Head of caudate nucleus (tissue), 42 donors: ENCODE measurements at regions not wholly inside any gene's neighbourhood (a gene's known extent, or its start where the extent isn't known, plus 50 kb on each side); places are given as distances from the start of the nearest gene placed in this dataset.
"Not testable (repeated sequence)": the region's sequence is repeated elsewhere in the genome, so short reads cannot be mapped to it uniquely, and the experiment has no call there.

Source experiments
- DNase-seq, 42 donors: peaks; one replicate each; pipeline versions ENCODE4 v3.0.0 to v3.0.0-alpha.2; 2020 to 2021; ENCODE audit warnings: mixed read lengths in 7 of 42
- intact Hi-C: fragments of 100-400 bp; cut with DNase I; formaldehyde crosslinking; loops from one replicate; pipeline ENCODE4 v1.15.0; 2022

DNA sequence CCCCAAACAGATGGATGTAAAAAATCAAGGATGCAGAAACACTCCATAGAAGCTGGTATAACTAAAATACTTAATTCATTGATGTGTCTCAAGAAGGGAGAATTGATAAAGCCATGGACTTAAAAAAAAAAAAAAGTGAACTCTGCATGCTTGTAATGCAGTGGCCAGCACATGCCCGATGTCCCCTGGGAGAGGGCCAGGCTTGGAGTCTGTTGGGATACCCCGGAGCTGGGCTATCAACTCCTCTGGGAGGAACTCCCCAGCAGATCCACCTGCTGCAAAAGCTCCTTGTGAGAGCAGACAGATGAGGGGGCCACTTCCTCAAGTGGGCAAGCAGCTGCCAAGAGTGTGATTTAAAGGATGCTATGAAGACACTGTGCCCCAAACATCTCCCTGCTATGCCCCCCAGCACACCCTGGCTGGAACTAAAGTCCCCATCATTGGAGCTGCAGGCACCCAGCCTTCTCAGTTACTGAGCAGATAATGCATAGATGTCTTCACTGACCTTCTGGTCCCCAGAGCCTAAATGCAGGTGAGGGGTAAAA, 311.5 kb upstream of the ID2 start:
- peak in 1 of 42 donors; percentile 28 for DNase-seq
- intact Hi-C loops, result no loop called here

GRCh38 chr2:8371653-8372052, 310.2 kb upstream of the ID2 start:
- DNase-seq, result no peak
- intact Hi-C loops, result no loop called here

GRCh38 chr2:8374782-8375181, 307.1 kb upstream of the ID2 start:
- no peak for DNase-seq
- intact Hi-C loops, result no loop called here

GRCh38 chr2:8376603-8377410, 305.0 kb upstream of the ID2 start:
- intact Hi-C loops, result no loop called here

GRCh38 chr2:8378016-8378810, 303.6 kb upstream of the ID2 start:
- peak in 1 of 42 donors; percentile 20 for DNase-seq
- intact Hi-C loops, result no loop called here

More at GRCh38 chr2:8376603-8377410, 305.0 kb upstream of the ID2 start:
- DNase-seq, result no peak

DNA sequence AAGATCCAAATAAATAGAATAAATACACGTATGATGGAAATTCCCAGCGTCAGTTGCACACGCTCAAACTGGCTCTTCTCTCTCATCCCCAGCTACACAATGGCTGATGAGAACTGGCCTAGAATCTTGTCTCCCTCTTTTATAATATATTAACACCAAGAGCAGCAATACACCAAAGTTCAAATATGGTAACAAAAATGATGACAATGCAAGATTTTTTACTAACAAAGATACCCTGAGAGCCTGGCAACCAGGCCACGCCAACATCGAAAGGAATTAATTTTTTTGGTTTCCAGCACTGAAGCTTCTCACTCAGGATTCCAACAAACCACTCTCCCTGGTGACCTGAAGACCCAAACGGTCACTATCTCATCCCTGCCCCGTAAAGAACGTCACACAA, 302.7 kb upstream of the ID2 start:
- DNase-seq, result no peak
- intact Hi-C loops, result no loop called here

DNA sequence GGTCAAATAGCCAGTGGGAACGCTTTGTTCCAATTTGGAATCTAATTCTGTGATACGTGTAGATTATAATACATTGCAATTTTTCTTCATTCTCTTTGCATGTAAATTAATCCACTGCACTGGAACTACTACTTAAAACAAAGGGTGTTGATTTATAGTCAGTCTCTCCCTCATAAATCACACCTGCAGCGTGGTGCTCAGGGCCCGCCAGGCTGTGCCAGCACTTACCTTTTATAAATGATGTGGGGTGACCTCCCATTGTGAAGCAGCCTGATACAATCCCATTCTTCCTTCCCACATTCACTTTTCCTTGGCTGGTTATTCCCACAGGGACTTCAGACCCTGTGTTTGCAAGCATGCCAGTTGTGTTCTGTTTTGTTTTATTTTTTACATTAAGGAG, 302.3 kb upstream of the ID2 start:
- no peak for DNase-seq
- intact Hi-C loops, result no loop called here

- intact Hi-C loops, result no loop called here
- DNase-seq, result peak in 4 of 42 donors; percentile 9 to 21 (median 12)
These were observed 301.8 kb upstream of the ID2 start for GRCh38 chr2:8380026-8380425.

DNA sequence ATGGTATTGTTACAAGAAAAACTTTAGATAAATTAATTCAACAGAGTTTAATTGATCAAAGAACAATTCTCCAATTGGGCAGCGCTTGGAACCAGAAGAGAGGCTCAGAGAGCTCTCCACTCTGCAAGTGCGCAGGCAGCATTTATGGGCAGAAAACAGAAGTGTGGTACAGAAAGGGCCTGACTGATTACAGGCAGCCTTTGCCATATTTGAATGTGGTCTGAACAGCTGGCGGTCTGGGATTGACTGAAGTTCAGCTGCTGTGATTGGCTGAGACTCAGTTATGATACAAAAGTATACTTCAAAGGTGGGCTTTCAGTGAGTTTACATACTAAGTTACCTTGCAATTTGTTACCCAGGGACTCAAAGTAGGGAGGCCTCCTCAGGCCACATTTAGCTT, 301.3 kb upstream of the ID2 start:
- DNase-seq, result no peak
- intact Hi-C loops, result no loop called here

GRCh38 chr2:8382485-8382884, 299.4 kb upstream of the ID2 start:
- intact Hi-C loops, result no loop called here
- no peak for DNase-seq

DNA sequence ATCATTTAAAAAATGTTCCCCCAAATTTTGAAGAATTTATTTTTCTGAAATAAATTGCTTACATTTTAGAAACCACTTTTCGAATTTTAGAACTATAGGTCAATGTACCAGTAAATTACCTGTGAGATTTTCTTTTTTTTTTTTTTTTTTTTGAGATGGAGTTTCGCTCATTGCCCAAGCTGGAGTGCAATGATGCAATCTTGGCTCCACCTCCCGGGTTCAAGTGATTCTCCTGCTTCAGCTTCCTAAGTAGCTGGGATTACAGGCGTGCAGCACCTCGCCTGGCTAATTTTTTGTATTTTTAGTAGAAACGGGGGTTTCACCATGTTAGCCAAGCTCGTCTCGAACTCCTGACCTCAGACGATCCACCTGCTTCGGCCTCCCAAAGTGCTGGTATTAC, 295.1 kb upstream of the ID2 start:
- intact Hi-C loops, DNase-seq: not testable (repeated sequence)

DNA sequence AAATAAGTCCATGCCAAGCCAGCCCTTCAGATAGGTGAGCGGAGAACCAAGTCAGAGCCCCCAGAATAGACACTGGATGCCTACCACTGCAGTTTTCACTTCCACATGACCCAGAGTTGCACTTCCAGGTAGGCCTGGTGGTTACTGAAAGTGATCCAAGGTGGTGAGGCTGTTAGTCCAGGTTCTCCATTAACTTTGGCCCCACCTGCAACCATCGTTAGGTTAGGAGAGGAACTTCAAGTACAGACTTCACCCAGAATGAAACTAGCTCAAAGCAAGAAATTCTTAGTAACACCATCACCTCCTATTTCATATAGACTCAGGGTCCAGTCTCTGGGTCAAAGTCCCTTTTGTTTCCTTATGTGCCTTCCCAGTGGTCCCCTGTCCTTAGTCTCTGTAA, 293.1 kb upstream of the ID2 start:
- DNase-seq, result no peak
- intact Hi-C loops, result no loop called here

GRCh38 chr2:8389431-8390108, 292.3 kb upstream of the ID2 start:
- no peak for DNase-seq
- intact Hi-C loops, result no loop called here

- intact Hi-C loops, result no loop called here
- no peak for DNase-seq
These were observed 290.7 kb upstream of the ID2 start for GRCh38 chr2:8391126-8391525.

DNA sequence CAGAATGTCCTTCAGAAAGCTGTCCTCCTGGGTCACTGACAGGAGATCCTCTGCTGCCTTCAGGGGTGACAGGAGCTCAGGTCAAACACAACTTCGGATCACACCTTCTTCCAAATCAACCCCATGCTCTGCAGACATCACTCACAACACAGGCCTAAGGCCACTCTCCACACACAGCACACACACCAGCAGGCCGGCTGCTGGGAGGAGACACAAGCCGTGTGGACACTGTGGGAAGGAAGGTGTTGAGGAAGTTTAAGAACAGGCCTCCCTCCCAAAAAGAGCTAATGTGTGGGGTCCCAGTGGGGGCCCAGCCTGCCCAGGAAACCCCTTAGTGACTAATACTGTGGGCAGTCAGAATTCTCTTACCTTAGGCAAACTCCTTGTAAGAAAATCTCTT, 290.3 kb upstream of the ID2 start:
- intact Hi-C loops, result no loop called here
- no peak for DNase-seq

GRCh38 chr2:8392098-8392866, 289.6 kb upstream of the ID2 start:
- intact Hi-C loops, result no loop called here
- no peak for DNase-seq

DNA sequence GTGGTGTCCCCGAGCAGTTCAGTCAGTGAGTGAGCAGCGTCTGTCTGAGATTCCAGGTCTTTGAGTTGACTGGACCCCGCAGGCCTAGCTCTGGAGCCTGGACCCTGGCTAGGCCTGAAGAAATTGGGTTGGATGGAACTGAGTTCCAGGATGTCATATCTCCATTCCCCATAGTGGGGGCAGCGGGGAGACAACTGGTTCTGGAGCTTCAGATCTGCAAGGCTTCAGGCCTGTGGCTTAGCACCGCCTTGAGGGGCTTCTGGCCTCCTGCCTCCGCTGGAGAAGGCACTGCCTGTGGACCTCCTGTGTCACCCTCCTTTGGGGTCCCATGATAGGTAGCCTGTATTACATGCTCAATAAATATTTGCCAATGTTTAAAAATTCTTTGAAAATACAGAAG, 288.4 kb upstream of the ID2 start:
- intact Hi-C loops, result no loop called here
- no peak for DNase-seq

GRCh38 chr2:8394131-8394530, 287.7 kb upstream of the ID2 start:
- DNase-seq, result peak in 2 of 42 donors; percentile 20 to 39
- intact Hi-C loops, result no loop called here
